Astrocyte (in vitro differentiated cells and primary cell): ENCODE measurements at regions not wholly inside any gene's neighbourhood (a gene's known extent, or its start where the extent isn't known, plus 50 kb on each side); places are given as distances from the start of the nearest gene placed in this dataset.

Experiments used
- EZH2 ChIP-seq: IDR thresholded peaks from 2 replicates; pipeline ENCODE4 v1.6.1; 2012; ENCODE audit warnings: mild to moderate bottlenecking, low read length, inconsistent platforms; ENCODE audit not compliant: insufficient read depth
- TF ChIP-seq, protein P1 (sequence below): IDR thresholded peaks from 2 replicates; pipeline ENCODE4 v1.5.1; 2011; ENCODE audit warnings: low read depth, mild to moderate bottlenecking, inconsistent platforms, low read length, moderate library complexity; ENCODE audit not compliant: insufficient read depth

DNA sequence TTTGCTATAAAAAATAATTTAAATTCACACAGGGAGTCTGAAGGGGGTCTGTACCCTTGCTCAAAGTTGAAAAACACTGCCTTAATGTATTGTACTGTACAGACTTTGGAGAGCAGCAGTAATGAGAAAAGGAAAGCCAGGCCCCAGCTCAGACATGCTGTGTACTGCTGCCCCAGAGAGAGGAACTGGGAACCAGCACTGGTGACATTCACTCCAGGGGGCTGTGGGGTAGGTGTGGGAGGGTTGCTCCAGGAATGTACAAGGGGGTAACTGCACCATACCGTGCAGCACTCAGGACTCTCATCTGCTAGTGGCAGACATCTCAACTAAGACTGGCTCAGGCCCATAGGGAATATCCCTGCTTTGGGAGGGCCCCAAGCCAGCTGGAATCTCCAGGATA lies 146.0 kb upstream of the RMP24 start:
- TF ChIP-seq, protein P1, sequence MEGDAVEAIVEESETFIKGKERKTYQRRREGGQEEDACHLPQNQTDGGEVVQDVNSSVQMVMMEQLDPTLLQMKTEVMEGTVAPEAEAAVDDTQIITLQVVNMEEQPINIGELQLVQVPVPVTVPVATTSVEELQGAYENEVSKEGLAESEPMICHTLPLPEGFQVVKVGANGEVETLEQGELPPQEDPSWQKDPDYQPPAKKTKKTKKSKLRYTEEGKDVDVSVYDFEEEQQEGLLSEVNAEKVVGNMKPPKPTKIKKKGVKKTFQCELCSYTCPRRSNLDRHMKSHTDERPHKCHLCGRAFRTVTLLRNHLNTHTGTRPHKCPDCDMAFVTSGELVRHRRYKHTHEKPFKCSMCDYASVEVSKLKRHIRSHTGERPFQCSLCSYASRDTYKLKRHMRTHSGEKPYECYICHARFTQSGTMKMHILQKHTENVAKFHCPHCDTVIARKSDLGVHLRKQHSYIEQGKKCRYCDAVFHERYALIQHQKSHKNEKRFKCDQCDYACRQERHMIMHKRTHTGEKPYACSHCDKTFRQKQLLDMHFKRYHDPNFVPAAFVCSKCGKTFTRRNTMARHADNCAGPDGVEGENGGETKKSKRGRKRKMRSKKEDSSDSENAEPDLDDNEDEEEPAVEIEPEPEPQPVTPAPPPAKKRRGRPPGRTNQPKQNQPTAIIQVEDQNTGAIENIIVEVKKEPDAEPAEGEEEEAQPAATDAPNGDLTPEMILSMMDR, result no peak
- no peak for TF ChIP-seq EZH2
